ENCODE measurements at regions not wholly inside any gene's neighbourhood (a gene's known extent, or its start where the extent isn't known, plus 50 kb on each side); places are given as distances from the start of the nearest gene placed in this dataset.

DNA sequence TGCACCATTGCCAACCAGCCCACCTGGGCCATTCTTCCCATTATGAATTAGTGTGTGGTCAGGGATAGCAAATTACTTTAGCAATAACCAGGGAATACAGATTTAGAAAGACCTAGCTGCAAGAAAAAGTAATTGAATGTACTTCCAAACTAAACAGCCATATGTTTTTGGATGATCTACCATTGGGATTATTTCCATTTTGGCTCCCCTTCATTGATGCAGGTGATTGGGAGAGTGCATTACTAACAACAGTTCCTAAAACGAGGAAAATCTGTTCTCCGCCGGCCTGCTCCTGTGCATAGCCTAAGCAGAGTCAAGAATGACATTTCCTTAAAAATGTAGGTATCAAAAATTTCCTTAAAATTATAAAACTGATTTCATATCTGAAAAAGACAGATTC is 58.5 kb downstream of the MAIP1 start:
- Mint-ChIP-seq H3K9me3 (peaks cover 0 to 14% (median 5%) of the 10 kb centered on the region in 11 donors), H3K4me3 (no peak overlapping the region), H3K27ac (no peak overlapping the region), H3K27me3 (peaks cover 0 to 36% (median 7%) of the 10 kb centered on the region in 5 donors), H3K36me3 (peaks cover 0 to 5% (median 4%) of the 10 kb centered on the region in 5 donors), H3K4me1 (no peaks in the 10 kb centered on the region)
- no peaks in the 10 kb centered on the region for H3K9me3 ChIP-seq (ENCODE audit: control insufficient read depth in 2 of 3, low read length in 3 of 3)
- CTCF ChIA-PET = no interaction called here
- POLR2A ChIA-PET = no interaction called here
- H3K27ac ChIP-seq (ENCODE audit: low read depth, low read length) = no peak overlapping the region
- H3K4me3 ChIP-seq (ENCODE audit: low read length) = no peak overlapping the region
- no peaks in the 10 kb centered on the region for H3K36me3 ChIP-seq (ENCODE audit: control insufficient read depth in 2 of 3, insufficient read depth in 3 of 3, low read length in 3 of 3)
- intact Hi-C loops (cut with micrococcal nuclease) = no loop called here
- H3K4me1 ChIP-seq (ENCODE audit: control insufficient read depth in 2 of 2, insufficient read depth in 2 of 2, low read length in 2 of 2) = no peaks in the 10 kb centered on the region
- H3K27me3 ChIP-seq (ENCODE audit: control insufficient read depth in 2 of 2, insufficient read depth in 2 of 2, low read length in 2 of 2) = no peaks in the 10 kb centered on the region
- no peak for DNase-seq
- ATAC-seq = no peak

DNA sequence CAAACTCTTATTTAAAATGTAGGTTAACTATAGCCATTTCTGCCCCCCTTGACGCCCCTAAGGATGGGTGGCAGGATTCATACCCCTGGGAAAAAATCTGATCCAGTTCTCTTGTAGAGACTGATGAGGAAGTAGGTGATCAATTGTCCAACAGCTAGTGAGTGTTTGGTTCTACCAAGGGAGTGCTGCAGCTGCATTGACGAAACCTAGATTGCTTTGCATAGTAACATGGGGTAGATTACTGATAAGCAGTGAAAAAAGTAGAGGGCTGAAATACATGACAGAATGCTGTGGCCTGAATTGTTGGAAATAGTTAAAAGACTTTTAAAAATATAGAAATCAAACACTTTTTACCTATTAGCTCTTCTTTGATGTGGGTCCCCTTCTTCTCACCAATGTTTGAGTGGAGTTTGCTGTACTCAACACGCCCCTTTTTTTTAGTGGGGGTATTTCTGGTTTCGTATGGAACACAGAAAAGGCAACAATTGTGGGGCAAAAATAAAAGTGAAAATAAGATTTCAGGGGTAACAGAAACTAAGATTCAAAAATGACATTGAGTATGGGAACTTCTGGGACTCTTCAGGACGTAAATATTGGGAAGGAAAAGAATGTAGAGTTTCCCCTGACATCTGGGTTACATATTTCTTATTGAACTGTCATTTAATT is 66.2 kb downstream of the MAIP1 start:
- no peak for ATAC-seq
- Mint-ChIP-seq H3K4me3 (no peak overlapping the region), H3K4me1 (peaks cover 0 to 3% (median 0%) of the 10 kb centered on the region in 7 donors), H3K27ac (no peak overlapping the region), H3K9me3 (peaks cover 0 to 14% (median 6%) of the 10 kb centered on the region in 11 donors), H3K27me3 (peaks cover 11 to 30% (median 22%) of the 10 kb centered on the region in 5 donors), H3K36me3 (peaks cover 0 to 5% (median 3%) of the 10 kb centered on the region in 5 donors)
- Histone ChIP-seq H3K9me3 (ENCODE audit: control insufficient read depth in 2 of 3, low read length in 3 of 3) (no peaks in the 10 kb centered on the region), H3K27me3 (ENCODE audit: control insufficient read depth in 2 of 2, insufficient read depth in 2 of 2, low read length in 2 of 2) (no peaks in the 10 kb centered on the region), H3K4me1 (ENCODE audit: control insufficient read depth in 2 of 2, insufficient read depth in 2 of 2, low read length in 2 of 2) (no peaks in the 10 kb centered on the region), H3K36me3 (ENCODE audit: control insufficient read depth in 2 of 3, insufficient read depth in 3 of 3, low read length in 3 of 3) (no peaks in the 10 kb centered on the region), H3K27ac (ENCODE audit: low read depth, low read length) (no peak overlapping the region), H3K4me3 (ENCODE audit: low read length) (no peak overlapping the region)
- intact Hi-C loops (cut with micrococcal nuclease) = no loop called here
- ChIA-PET POLR2A (no interaction called here), CTCF (no interaction called here)
- DNase-seq = no peak

DNA sequence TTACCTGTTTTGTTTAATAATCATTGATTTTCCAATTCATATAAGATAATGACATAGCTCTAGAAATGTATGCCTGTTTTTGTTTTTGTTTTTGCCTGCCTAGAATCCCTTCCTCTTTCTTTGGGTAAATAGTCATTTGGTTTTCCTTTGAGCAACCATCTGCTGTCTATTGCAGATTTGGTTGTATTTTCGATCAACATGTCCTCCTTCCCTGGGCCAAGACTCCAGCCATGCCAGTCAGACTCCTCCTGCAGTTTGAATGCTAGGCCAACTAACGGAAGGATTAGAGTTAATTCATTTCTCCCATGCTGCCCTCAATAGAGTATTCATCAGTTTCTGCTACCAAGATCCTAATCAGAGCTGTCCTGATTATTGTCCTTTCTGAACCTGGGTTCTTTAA is 67.1 kb downstream of the MAIP1 start:
- Histone ChIP-seq H3K4me3 (ENCODE audit: low read length) (no peak overlapping the region), H3K9me3 (ENCODE audit: control insufficient read depth in 2 of 3, low read length in 3 of 3) (no peaks in the 10 kb centered on the region), H3K36me3 (ENCODE audit: control insufficient read depth in 2 of 3, insufficient read depth in 3 of 3, low read length in 3 of 3) (no peaks in the 10 kb centered on the region), H3K27me3 (ENCODE audit: control insufficient read depth in 2 of 2, insufficient read depth in 2 of 2, low read length in 2 of 2) (no peaks in the 10 kb centered on the region), H3K4me1 (ENCODE audit: control insufficient read depth in 2 of 2, insufficient read depth in 2 of 2, low read length in 2 of 2) (no peaks in the 10 kb centered on the region), H3K27ac (ENCODE audit: low read depth, low read length) (no peak overlapping the region)
- CTCF ChIA-PET = interaction anchor here (0.7 kb wide), 1 partner anchor 1765 kb away, joined by 3 read pairs; no protein-coding TSS in a partner anchor
- ATAC-seq = no peak
- Mint-ChIP-seq H3K27ac (no peak overlapping the region), H3K36me3 (peaks cover 0 to 5% (median 0%) of the 10 kb centered on the region in 5 donors), H3K4me1 (peaks cover 0 to 3% (median 0%) of the 10 kb centered on the region in 7 donors), H3K4me3 (no peak overlapping the region), H3K27me3 (peaks cover 15 to 30% (median 22%) of the 10 kb centered on the region in 5 donors), H3K9me3 (peaks cover 0 to 7% (median 3%) of the 10 kb centered on the region in 11 donors)
- DNase-seq = no peak
- intact Hi-C loops (cut with micrococcal nuclease) = no loop called here
- POLR2A ChIA-PET = no interaction called here

DNA sequence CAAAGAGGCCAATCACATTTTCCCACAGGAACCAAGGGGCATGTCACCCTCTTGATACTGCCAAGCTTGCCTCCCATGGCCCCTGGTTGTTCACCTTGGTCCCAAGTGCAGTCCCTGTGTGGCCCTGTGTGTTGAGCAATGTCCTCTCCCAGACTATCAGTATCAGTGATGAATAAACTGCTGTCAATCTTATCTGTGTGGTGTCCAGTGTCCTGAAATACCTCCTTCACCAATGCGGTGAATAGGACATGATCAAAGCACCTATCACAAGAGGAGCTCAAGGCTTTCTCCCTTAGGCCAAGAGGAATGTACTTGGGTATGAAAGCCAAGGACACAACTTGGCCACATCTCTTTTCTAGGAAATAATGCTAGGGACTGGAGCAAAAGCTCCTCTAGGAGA is 68.2 kb downstream of the MAIP1 start:
- Histone ChIP-seq H3K27me3 (ENCODE audit: control insufficient read depth in 2 of 2, insufficient read depth in 2 of 2, low read length in 2 of 2) (no peaks in the 10 kb centered on the region), H3K36me3 (ENCODE audit: control insufficient read depth in 2 of 3, insufficient read depth in 3 of 3, low read length in 3 of 3) (no peaks in the 10 kb centered on the region), H3K27ac (ENCODE audit: low read depth, low read length) (no peak overlapping the region), H3K4me1 (ENCODE audit: control insufficient read depth in 2 of 2, insufficient read depth in 2 of 2, low read length in 2 of 2) (no peaks in the 10 kb centered on the region), H3K4me3 (ENCODE audit: low read length) (no peak overlapping the region), H3K9me3 (ENCODE audit: control insufficient read depth in 2 of 3, low read length in 3 of 3) (no peaks in the 10 kb centered on the region)
- H3K4me3 Mint-ChIP-seq = no peak overlapping the region
- H3K9me3 Mint-ChIP-seq = peaks cover 0 to 7% (median 0%) of the 10 kb centered on the region in 11 donors
- H3K27me3 Mint-ChIP-seq = peaks cover 14 to 30% (median 18%) of the 10 kb centered on the region in 5 donors
- ChIA-PET CTCF (no interaction called here), POLR2A (no interaction called here)
- no peak for ATAC-seq
- H3K4me1 Mint-ChIP-seq = peaks cover 0 to 3% (median 0%) of the 10 kb centered on the region in 7 donors
- DNase-seq = no peak
- H3K27ac Mint-ChIP-seq = no peak overlapping the region
- H3K36me3 Mint-ChIP-seq = no peaks in the 10 kb centered on the region
- intact Hi-C loops (cut with micrococcal nuclease) = no loop called here

DNA sequence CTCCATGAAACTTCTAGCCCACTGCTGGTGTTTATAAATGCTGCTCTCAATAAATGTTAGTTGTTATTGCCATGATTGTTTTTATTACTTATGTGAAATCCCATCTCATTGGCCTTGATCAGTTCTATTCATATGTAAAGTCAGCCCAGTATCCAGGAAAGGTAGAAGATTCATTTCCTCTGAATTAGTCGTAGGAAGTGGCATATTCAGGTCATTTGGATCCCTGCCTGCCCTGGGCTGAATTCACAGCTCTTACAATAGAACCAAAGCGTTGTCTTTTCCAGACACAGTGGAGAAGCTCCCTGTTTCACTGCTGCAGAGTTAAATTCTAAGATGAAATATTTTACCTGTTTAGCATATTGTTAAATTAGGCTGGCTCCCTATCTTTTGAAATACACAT is 70.3 kb downstream of the MAIP1 start:
- intact Hi-C loops (cut with micrococcal nuclease) = no loop called here
- DNase-seq = no peak

DNA sequence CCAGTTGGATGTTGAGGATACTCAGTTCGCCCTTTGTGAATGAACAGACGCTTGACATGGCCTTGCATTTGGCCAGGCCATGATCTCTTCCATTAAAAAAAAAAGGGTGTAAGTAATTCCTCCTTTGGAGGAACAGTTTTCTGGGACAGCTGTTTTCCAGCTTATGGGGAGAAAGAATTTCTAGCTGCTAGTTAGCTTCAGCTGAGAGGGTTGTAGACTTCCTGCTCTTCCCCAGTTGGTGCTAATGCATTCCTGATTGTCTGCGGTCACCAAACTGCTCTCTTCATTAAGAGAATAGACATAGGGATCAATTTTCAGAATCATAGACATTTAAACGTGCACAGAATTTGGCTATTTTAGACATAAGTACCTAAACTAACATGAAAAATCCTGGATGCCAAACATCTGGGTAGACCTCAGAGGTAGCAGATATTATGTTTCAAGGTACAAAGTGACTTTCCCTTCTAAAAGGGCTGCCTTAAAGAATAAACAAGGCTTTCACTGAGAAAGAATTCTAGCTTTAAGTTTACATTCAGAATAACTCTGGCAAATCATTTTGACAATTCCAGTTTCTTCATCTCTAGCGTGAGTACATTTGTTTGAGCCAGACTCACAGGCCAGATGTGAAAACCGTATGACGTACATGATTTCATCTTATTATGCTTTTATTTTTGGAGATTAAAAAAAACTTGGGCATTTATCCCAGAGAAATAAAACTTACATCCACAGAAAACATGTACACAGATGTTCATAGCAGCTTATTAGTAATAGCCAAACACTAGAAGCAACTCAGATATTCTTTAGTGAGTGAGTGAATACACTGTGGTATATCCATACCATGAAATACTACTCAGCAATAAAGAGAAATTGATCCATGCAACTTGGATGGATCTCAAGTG is 71.2 kb downstream of the MAIP1 start:
- Histone ChIP-seq H3K9me3 (ENCODE audit: control insufficient read depth in 2 of 3, low read length in 3 of 3) (no peaks in the 10 kb centered on the region), H3K36me3 (ENCODE audit: control insufficient read depth in 2 of 3, insufficient read depth in 3 of 3, low read length in 3 of 3) (no peaks in the 10 kb centered on the region), H3K4me3 (ENCODE audit: low read length) (no peak overlapping the region), H3K27me3 (ENCODE audit: control insufficient read depth in 2 of 2, insufficient read depth in 2 of 2, low read length in 2 of 2) (no peaks in the 10 kb centered on the region), H3K27ac (ENCODE audit: low read depth, low read length) (no peak overlapping the region), H3K4me1 (ENCODE audit: control insufficient read depth in 2 of 2, insufficient read depth in 2 of 2, low read length in 2 of 2) (no peaks in the 10 kb centered on the region)
- ChIA-PET CTCF (no interaction called here), POLR2A (no interaction called here)
- intact Hi-C loops (cut with micrococcal nuclease) = no loop called here
- Mint-ChIP-seq H3K27me3 (peaks cover 4 to 17% (median 7%) of the 10 kb centered on the region in 5 donors), H3K36me3 (no peaks in the 10 kb centered on the region), H3K9me3 (no peaks in the 10 kb centered on the region), H3K4me1 (peaks cover 0 to 3% (median 0%) of the 10 kb centered on the region in 7 donors), H3K4me3 (no peak overlapping the region), H3K27ac (no peak overlapping the region)
- no peak for ATAC-seq
- DNase-seq = no peak

More for the DNA sequence above, 70.3 kb downstream of the MAIP1 start:
- no peak overlapping the region for H3K27ac Mint-ChIP-seq
- no peak overlapping the region for H3K4me3 Mint-ChIP-seq
- H3K4me1 Mint-ChIP-seq = peaks cover 0 to 3% (median 0%) of the 10 kb centered on the region in 7 donors
- POLR2A ChIA-PET = no interaction called here
- H3K9me3 ChIP-seq (ENCODE audit: control insufficient read depth in 2 of 3, low read length in 3 of 3) = no peaks in the 10 kb centered on the region
- peaks cover 10 to 24% (median 14%) of the 10 kb centered on the region in 5 donors for H3K27me3 Mint-ChIP-seq
- no peaks in the 10 kb centered on the region for H3K36me3 Mint-ChIP-seq
- CTCF ChIA-PET = no interaction called here
- no peak overlapping the region for H3K4me3 ChIP-seq (ENCODE audit: low read length)
- no peaks in the 10 kb centered on the region for H3K27me3 ChIP-seq (ENCODE audit: control insufficient read depth in 2 of 2, insufficient read depth in 2 of 2, low read length in 2 of 2)
- no peak overlapping the region for H3K27ac ChIP-seq (ENCODE audit: low read depth, low read length)
- no peaks in the 10 kb centered on the region for H3K36me3 ChIP-seq (ENCODE audit: control insufficient read depth in 2 of 3, insufficient read depth in 3 of 3, low read length in 3 of 3)
- no peaks in the 10 kb centered on the region for H3K9me3 Mint-ChIP-seq
- H3K4me1 ChIP-seq (ENCODE audit: control insufficient read depth in 2 of 2, insufficient read depth in 2 of 2, low read length in 2 of 2) = no peaks in the 10 kb centered on the region
- no peak for ATAC-seq

Measured in naive thymus-derived CD4-positive, alpha-beta T cell (primary cell).